HG02885 (cell line): ENCODE measurements at regions not wholly inside any gene's neighbourhood (a gene's known extent, or its start where the extent isn't known, plus 50 kb on each side); places are given as distances from the start of the nearest gene placed in this dataset.
A peak's percentile ranks its signal among the peaks of the same experiment; 100 is the strongest.

Experiments used
- ATAC-seq: cut with Tn5 transposase; IDR thresholded peaks from one replicate; pipeline ENCODE4 v1.9.1; 2021; ENCODE audit warnings: mild to moderate bottlenecking; ENCODE audit not compliant: unreplicated experiment, poor library complexity

DNA sequence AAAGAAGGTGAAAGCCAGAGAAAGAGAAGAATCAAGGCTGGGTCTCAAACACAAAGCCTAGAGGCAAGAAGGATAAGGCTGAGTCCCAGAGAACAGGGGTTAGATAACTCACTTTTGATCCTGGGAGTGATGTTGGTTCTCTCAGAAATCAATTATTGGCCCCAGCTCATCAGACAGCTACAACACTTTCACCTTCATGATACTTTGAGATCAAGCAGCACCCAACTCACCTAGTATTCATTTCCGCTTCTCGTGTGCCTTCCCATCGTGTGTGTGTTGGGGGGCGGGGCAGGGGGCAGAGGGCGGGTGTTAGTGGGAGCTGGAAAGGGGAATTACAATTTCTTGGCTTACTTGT is 92.2 kb upstream of the RAD23B start:
- no peak for ATAC-seq

DNA sequence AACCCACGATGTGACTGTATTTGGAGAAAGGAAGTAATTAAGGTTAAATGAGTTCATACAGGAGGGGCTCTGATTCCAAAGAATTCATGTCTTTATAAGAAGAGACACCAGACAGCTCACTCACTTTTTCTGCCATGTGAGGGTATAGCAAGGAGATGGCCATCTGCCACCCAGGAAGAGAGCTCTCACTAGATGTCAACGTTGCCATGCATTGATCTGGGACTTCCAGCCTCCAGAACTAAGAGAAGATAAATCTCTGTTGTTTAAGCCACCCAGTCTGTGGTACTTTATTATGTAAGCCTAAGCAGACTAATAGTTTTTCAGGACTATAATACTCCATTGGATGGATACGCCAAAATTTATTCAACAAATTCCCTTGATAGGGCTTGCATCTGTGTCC is 89.8 kb upstream of the RAD23B start:
- no peak for ATAC-seq

DNA sequence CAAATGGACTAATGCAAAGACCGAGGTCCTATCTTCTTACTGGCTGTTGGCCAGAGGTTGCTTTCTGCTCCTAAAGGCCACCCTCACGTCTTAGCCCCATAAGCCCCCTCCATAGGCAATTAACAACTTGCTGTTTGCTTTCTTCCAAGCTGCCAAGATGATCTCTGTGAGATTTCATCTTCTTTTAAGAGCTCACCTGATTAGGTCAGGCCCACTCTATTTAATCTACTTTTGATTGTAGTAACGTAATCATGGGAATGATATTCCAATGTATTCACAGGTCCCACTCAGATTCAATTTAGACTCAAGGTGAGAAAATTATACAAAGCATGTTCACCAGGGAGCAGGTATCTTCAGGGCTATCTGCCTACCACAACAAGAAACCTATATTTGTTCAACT is 84.4 kb upstream of the RAD23B start:
- ATAC-seq: no peak

DNA sequence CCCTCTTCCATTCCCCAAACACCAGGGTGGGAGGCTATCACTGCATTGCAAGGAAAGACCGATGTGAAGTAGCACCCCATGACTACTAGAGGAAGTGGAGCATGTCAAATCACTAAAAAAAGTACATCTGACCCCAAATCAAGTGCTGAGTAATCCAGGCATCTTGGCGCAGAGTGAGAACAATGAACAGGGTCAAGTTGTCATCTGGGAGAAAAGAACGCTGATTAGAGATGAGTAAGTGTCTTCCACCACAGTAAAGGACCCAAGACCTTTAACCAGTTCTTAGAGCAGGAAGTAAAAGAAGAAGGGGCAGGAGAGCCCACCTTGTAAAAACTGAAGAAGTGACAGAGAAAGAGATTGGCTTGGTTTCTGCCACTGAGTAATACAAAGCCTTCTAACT is 75.0 kb upstream of the RAD23B start:
- no peak for ATAC-seq

DNA sequence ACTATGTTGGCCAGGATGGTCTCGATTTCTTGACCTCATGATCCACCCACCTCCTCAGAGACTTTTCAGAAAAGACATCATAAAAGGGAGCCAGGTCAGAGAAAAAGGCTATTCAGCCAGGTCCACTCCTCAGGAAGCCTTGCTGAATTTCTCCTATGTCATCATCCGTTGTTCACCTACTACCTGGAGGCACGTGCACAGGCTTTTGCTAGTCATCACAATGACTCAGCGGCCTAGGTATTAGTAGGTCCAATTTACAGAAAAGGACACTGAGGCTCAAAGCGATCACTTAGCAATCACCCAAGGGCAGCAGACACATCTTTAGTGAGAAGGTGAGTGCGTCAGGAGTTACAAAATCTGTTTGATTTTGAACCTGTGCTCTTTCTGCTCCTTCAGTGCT is 72.3 kb upstream of the RAD23B start:
- ATAC-seq: no peak

DNA sequence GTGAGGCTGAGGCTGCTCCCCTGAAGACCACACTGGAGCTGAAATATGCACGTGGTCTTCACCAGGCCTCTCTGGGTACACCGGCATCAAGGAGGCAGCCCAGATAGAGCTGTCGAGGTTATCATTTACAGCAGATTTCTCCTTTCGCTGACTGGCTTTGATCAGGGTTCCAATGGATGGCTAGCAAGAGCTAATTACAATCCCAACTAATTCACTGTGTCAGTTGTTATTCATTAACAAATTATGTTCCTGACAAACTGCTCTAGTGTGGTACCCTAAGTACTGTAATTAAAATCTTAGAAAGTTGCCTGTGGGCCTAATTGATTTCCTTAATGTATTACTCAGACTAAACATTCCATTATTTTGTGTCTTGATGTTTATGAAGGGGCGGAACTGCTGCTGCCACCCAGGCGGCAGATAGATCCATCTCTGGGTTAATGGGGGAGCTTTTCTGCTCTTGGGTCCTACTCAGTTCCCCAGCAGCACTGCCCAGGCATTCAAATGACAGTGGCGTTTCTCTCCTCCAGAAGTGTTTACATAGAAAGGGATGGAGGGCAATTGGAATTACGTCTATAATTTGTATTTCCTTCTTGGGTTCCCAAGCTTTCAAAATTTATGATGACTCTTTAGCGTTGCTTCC is 71.7 kb upstream of the RAD23B start:
- ATAC-seq: no peak

DNA sequence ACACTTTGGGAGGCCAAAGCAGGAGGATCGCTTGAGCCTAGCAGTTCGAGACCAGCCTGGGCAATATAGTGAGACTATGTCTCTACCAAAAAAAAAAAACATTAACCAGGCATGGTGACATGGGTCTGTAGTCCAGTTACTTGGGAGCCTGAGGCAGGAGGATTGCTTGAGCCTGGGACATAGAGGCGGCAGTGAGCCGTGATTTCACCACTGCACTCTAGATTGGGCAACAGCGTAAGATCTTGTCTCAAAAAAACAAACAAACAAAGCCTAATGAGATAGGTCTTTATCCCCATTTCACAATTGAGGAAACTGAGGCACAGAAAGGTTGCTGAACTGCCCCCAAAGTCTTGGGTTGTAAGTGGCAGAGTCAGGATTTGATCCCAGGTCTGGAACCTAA is 70.5 kb upstream of the RAD23B start:
- ATAC-seq: no peak

DNA sequence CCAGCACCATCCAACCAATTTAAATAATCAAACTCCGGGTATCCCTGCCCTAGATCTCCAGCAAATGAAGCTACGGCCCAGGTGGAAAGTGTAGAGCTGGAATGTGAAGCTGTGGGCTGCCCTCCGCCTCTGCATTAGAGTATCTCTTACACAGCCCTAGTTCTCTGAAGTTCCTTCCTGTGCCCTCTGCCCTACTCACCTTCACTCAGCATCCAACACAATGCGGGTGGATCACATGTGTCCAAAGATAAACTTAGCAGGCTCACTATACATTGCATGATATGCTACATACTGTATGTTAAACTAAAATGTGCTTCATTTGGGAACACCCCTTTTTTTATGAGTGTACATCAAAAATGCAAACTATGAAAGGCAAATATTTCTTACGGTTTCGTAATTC is 70.0 kb upstream of the RAD23B start:
- ATAC-seq: no peak

DNA sequence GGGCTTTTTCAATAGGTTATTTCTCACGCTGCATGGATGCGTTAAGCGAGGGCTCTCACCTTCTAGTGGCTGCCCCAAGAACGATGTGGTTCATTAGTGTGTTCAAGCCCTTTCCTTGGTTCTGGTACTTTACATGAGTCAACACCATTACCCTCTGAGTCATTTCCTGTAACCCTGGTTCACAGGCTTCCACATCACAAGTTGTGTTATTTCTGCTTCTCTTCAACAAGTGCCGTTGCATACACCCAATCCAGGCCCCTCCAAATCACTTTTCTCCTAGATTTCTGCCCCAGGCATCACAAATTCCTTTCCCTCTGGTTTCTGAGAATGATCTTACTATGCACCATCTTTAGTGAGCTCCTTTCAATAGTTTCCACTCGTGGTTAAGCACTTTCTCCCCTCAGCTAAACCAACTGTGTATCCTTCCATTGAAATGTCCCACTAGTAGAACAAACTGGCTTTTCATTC is 69.5 kb upstream of the RAD23B start:
- peak; percentile 95 for ATAC-seq

DNA sequence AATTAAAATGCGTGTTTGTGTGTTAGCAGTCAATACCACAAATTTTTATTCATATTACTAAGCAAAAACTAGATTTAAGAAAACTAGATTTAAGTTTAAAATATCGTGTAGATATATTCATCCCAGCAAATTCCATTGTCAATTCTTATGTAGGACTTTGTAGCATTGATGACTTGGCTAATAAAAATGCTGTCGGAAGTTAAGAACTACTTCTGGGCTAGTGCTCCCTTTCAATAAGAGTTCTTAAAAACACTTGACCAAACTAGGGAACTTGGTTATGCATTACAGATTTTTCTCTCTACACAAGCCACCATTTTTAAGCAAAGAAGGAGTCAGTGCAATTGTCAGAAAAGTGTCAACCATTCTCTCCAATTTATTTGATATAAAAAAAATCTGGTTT is 68.7 kb upstream of the RAD23B start:
- no peak for ATAC-seq

DNA sequence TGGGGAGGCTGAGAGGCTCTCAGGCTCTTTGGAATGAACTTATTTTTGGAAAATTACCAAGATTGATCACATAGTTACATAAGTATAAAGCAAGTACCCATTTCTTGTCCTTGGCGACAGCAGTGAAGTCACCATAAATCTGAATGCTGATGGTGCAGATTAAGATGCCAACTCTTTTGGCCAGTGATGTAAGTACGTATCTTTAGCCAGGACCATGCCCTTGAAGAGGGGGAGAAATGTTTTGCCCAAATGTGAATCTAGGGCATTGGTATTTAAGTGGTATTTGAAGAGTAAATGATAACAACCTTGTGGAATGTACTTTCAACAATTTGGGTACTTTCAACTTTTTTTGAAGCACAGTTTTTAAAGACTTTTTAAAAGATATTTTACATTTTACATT is 68.2 kb upstream of the RAD23B start:
- no peak for ATAC-seq

DNA sequence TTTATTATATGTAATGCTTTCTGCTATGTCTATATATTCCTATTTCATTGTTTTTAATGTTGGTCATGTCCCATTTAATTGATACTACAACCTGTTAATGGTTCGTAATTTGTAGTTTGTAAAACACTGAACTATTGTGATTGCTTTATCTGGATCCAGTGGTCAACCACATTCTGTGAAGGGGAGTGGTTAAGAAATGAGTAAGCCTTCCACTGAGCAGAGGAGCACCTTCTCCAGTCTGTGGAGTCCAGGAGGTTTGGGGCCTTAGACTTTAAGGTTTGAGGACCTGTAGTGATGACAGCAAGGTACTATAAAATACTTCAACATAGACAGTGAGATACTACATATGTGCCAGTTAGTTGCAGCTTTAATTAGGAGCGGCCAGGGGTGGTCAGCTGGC is 67.7 kb upstream of the RAD23B start:
- ATAC-seq: peak; percentile 41

DNA sequence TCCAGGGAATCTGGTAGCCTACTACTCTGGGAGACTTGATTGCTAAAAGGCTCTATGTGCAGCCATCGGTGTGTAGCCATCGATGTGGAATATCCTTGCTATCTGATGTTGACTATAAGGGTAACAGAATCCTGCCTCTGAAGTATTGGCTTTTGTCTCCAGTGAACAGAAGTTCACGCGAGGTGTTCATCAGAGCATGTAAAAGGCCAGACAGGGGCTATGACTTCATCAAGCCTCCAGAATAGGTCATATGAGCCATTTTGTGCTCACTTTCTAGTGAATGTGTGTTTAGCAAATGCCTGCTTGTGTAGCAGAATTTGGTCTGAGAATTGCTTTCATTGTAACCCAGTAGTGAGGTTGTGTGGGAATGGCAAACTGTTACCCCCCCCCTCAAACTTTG is 66.8 kb upstream of the RAD23B start:
- no peak for ATAC-seq

DNA sequence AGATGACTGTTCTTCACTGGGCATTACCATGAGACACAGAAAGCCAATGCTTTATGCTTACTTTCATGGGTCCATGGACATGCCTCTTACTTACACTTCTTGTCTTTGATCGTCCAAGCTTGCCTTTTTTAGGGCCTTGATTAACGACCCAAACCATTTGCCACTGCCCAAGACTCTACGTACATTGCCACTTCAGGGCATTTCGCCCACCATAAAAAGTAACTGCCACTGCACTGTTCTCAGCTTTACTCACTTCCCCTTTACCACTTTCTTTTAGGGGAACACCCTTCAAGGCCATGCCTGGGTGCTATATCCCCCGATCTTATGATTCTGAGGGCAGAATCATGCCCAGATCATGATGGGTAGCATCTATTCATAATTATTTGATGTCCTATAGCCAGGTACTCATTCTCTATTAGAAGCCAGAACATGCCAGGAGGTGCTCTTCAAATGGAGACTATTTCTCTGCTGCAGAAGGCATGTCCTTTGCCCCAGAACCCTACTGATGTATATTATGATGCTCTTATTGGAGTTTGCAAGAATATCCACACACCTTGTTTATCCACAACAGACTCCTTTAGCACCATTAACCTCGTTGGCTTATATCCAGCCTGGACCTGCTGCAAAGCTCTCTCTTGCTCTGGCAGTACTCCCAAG is 64.1 kb upstream of the RAD23B start:
- ATAC-seq: peak; percentile 81

DNA sequence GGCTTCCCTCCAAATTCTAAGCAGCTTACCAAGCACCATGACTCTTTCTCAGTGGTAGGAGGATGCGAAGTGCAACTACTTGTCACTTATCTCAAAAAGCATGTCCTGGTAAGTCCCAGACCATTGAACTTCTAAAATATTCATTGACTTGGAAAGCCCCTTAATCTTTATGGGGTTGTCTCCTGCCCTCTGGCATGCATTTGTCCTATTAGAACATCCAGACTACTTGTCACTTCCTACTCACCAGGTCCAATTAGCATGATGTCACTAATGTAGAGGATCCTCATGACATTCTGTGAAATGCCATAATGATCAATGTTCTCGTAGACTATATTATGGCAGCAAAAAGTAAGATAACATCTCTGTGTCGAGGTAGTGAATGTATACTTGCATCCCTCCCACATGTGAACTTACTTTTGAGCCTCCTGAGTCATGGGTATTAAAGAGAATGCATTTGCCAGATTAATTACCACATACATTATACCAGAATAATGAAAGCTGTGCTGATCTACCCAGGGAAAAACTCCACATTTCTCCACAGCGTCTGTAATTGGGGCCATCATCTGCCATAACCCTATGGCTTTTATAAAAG is 63.5 kb upstream of the RAD23B start:
- peak; percentile 30 for ATAC-seq

DNA sequence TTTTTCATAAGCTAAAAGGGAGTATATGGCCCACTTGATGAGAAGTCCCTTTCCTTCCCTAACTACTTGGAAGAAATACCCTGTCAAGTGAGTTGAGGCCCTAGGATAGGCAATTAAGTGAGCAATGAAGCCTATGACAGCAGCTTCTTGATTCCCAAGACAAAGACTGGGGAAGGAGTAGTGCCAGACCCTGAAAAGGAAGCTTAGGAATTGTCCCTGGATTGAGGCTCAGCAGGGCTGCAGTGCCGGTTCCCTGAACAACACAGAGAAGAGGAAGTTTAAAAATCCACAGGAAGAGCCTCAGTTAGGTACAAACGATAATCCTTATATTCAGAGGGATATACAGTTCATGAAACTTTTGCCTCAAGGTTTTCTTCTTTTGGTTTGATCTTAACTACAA is 61.8 kb upstream of the RAD23B start:
- no peak for ATAC-seq

DNA sequence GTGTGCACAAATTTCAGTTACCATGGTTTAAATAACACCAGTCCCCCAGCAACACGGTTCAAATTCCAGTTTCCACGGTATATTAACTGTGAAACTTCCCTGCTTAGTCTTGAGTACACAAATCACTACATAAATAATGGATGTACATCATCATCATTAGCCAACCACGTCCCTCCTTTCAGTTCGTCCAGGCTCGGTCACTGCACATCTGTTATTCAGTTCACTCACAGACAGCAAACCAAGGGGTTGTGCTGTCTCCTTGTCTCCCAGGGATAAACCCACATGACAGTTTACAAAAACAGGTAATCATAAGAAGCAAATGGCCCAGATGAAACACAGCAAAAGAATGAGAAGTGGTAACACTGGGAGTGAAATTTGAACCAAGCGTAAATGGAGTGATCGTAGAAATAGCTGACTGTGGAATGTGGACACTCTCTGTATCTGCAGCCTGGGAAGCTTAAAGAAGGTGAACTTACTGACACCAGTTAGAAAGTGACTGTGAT is 61.0 kb upstream of the RAD23B start:
- ATAC-seq: no peak

DNA sequence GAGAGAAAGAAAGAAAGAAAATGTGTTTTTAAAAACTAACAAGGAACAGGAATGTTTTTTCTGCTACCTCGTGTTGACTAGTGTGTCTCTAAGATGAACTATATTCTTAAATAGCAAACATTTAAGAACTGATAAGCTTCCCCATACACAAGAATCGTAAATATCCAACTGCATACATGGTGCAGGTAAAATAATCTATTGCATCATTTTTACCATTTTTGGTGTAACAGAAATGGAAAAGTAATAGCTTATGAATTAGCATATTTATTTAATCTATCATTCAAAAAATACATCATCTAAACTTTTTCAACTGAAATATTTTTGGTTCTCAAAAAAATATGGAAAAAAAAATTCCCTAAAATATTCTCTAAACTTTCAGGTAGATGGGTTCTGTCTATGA is 59.7 kb upstream of the RAD23B start:
- ATAC-seq: no peak

DNA sequence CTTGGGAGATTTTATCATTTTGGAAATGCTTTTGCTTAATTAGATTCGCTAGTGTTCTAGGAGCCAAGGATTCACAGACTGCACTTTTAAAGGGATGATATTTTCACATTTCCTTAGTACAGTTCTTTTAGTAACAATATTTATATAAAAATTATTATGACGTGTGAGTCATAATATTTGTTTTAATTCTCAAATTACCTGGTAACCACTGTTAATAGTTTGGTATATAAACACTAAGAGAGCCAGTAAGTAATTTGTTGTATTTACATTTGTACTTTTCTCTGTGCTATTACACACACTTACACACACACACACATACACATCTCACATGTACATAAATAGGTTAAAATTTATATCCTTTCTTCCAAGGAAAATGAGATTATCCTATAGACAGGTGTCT is 58.8 kb upstream of the RAD23B start:
- ATAC-seq: no peak

DNA sequence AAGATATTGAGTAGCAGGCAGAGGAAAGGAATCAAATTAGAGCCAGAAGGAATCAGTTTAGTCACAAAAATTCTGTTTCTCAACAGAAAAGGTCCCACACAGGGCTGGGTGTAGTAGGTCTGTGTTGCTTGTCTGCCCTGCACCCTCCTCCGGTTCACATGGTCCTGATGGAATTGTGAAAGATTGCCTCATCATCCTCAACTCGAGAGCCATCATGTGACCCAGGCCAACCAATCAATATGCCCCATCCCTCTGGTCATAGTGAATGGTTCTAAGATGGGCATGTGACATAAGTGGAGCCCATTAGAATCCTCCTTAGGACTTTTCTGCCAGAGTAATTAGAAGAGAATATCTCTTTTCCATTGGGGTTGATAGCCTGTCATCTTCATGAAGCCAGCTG is 56.7 kb upstream of the RAD23B start:
- ATAC-seq: no peak

DNA sequence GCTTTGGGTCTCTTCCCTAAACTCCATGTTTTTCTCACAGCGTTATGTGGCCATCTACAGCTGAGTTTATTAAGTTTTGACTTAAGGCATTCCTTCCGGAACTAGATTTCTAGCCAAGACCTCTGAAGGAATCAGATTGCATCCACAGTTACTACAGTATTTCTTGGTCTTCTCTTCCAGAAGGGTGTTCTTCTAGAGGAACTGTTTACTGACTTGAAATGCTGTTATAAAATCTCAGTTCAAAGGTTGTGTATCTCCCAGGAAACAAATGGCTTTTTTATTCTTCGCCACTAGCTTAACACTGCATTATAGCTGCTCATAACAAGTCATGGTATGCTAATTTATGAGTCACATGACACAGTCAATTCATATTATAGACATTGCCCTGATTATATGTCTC is 55.3 kb upstream of the RAD23B start:
- ATAC-seq: no peak

DNA sequence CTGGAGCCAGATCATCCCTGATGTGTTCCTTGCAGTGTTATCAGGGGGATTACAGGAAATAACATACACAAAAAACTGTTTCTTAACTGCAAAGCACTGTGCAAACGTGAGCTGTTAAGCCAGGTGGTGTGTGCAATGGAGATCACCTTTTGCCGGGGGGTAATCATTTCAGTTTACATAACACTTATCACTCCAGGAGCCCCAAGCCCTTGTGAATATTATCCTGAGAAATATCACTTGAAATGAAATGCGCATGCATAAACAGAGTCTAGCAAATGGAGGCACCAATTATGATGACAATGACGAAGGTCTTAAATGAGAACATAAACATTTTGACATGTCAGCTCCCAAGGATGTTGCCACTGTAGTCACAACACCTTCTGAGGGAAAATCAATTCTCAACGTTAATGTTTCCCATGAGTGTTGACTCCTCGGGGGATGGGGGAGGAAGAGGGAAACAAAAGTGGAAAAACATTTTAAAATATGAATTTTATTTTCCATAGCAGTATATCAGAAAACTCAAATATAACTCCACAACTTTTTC is 54.5 kb upstream of the RAD23B start:
- ATAC-seq: no peak
